OCI-LY1 (cell line): ENCODE measurements at regions not wholly inside any gene's neighbourhood (a gene's known extent, or its start where the extent isn't known, plus 50 kb on each side); places are given as distances from the start of the nearest gene placed in this dataset.

ENCODE experiments used
- H2AFZ ChIP-seq: fragments of 200-600 bp; sonication (generic), shearing (Covaris generic); 2 replicates; pipeline ENCODE4 v1.6.0; 2014; ENCODE audit warnings: antibody characterized with exemption, mild to moderate bottlenecking, low read length
- H3F3A ChIP-seq: fragments of 200-600 bp; sonication (generic), shearing (Covaris generic); 2 replicates; pipeline ENCODE4 v1.6.0; 2014; ENCODE audit warnings: mild to moderate bottlenecking, antibody characterized with exemption, low read length, moderate library complexity; ENCODE audit not compliant: insufficient read depth
- H3K27ac ChIP-seq: fragments of 200-600 bp; sonication (generic); 2 replicates; pipeline ENCODE4 v1.5.1; 2014; ENCODE audit warnings: low read length, mixed run types, mild to moderate bottlenecking, low read depth; ENCODE audit not compliant: poor library complexity, severe bottlenecking
- H3K27me3 ChIP-seq: fragments of 200-600 bp; sonication (generic); 2 replicates; pipeline ENCODE4 v1.6.0; 2014; ENCODE audit warnings: antibody characterized with exemption, mild to moderate bottlenecking, low read length, moderate library complexity; ENCODE audit not compliant: insufficient read depth
- H3K36me3 ChIP-seq: fragments of 200-600 bp; sonication (generic); 2 replicates; pipeline ENCODE4 v1.6.1; 2014; ENCODE audit warnings: mild to moderate bottlenecking, antibody characterized with exemption, low read length, moderate library complexity, mixed read lengths; ENCODE audit not compliant: insufficient read depth
- H3K4me1 ChIP-seq: fragments of 200-600 bp; sonication (generic); 2 replicates; pipeline ENCODE4 v1.5.1; 2014; ENCODE audit warnings: mild to moderate bottlenecking, low read length, moderate library complexity; ENCODE audit not compliant: insufficient read depth, severe bottlenecking
- H3K4me2 ChIP-seq: fragments of 200-600 bp; sonication (generic), shearing (Covaris generic); 2 replicates; pipeline ENCODE4 v1.6.1; 2014; ENCODE audit warnings: low read length
- H3K4me3 ChIP-seq: fragments of 200-600 bp; sonication (generic); 2 replicates; pipeline ENCODE4 v1.5.1; 2014; ENCODE audit warnings: low read length, low read depth, mild to moderate bottlenecking, mixed read lengths; ENCODE audit not compliant: poor library complexity, severe bottlenecking
- H3K79me2 ChIP-seq: fragments of 200-600 bp; shearing (Covaris generic); 2 replicates; pipeline ENCODE4 v1.6.1; 2016; ENCODE audit warnings: mixed run types, low read length, mixed read lengths; ENCODE audit not compliant: insufficient read depth
- H3K9ac ChIP-seq: fragments of 200-600 bp; sonication (generic), shearing (Covaris generic); 2 replicates; pipeline ENCODE4 v1.6.1; 2014; ENCODE audit warnings: mild to moderate bottlenecking, low read length, mixed read lengths
- H3K9me2 ChIP-seq: fragments of 200-600 bp; sonication (generic), shearing (Covaris generic); 2 replicates; pipeline ENCODE4 v1.6.1; 2014; ENCODE audit warnings: low read depth, mild to moderate bottlenecking, low read length, mixed read lengths
- H3K9me3 ChIP-seq: fragments of 200-600 bp; shearing (Covaris generic); 2 replicates; pipeline ENCODE4 v1.6.1; 2014; ENCODE audit warnings: low read length, mixed read lengths
- H4K20me1 ChIP-seq: fragments of 200-600 bp; sonication (generic), shearing (Covaris generic); 2 replicates; pipeline ENCODE4 v1.6.0; 2016; ENCODE audit warnings: mild to moderate bottlenecking, low read length; ENCODE audit not compliant: insufficient read depth
- EZH2 ChIP-seq: fragments of 200-600 bp; sonication (generic), shearing (Covaris generic); IDR thresholded peaks from 2 replicates; pipeline ENCODE4 v1.8.0; 2017; ENCODE audit warnings: borderline replicate concordance, mixed run types, mild to moderate bottlenecking, antibody characterized with exemption, low read length, moderate library complexity, mixed read lengths
- TF ChIP-seq, protein P1 (sequence below): fragments of 200-600 bp; sonication (generic), shearing (Covaris generic); IDR thresholded peaks from 2 replicates; pipeline ENCODE4 v1.5.1; 2017; ENCODE audit warnings: mild to moderate bottlenecking, antibody characterized with exemption, low read length, moderate library complexity, mixed read lengths

DNA sequence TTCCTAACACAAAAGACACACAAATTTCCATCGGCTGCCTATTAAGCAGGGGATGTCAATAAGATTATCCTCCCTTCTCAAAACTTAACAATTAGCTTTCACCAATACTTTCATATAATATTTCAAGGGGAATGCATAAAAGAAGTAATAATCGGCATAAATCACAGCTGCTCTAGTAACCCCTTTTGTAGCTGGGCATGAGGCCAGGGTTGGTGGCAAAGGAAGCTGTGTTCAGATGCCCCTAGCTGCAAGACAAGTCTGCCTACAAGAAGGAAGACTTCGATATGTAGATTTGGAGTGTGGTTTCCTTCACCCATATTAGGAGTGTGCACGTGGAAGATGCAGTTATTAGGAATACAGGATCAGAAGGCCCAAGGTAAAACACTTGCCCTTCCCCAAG, 156.9 kb upstream of the SSTR4 start:
- Histone ChIP-seq H3K9ac (no peak overlapping the region), H3K9me3 (no peaks in the 10 kb centered on the region), H3K4me3 (no peak overlapping the region), H3K27me3 (no peaks in the 10 kb centered on the region), H3F3A (no peaks in the 10 kb centered on the region), H2AFZ (no peak overlapping the region), H3K36me3 (no peaks in the 10 kb centered on the region), H3K79me2 (no peaks in the 10 kb centered on the region), H3K4me2 (no peak overlapping the region), H3K9me2 (no peaks in the 10 kb centered on the region), H3K27ac (no peak overlapping the region), H3K4me1 (no peaks in the 10 kb centered on the region), H4K20me1 (no peaks in the 10 kb centered on the region)
- TF ChIP-seq, protein P1, sequence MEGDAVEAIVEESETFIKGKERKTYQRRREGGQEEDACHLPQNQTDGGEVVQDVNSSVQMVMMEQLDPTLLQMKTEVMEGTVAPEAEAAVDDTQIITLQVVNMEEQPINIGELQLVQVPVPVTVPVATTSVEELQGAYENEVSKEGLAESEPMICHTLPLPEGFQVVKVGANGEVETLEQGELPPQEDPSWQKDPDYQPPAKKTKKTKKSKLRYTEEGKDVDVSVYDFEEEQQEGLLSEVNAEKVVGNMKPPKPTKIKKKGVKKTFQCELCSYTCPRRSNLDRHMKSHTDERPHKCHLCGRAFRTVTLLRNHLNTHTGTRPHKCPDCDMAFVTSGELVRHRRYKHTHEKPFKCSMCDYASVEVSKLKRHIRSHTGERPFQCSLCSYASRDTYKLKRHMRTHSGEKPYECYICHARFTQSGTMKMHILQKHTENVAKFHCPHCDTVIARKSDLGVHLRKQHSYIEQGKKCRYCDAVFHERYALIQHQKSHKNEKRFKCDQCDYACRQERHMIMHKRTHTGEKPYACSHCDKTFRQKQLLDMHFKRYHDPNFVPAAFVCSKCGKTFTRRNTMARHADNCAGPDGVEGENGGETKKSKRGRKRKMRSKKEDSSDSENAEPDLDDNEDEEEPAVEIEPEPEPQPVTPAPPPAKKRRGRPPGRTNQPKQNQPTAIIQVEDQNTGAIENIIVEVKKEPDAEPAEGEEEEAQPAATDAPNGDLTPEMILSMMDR, result no peak
- no peak for TF ChIP-seq EZH2

DNA sequence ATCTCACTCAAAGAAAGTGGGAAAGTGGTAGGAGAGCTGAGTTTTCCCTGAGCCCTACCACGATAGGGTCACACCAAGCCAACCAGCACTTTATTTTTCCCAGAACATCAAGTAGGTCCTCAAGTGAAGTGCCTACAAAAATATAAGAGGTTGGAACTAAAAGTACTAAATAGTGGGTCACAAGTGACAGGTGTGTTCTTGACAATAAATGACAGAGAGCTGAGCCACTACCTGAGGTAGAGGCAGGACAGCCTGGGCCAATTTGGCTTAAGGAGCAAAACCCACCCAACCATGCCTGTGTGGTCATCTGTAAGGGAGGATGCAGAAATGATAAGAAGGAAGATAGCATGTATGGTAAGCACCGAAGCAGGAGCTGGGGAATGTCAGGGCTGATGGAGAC, 154.8 kb upstream of the SSTR4 start:
- Histone ChIP-seq H3K27ac (no peak overlapping the region), H3K79me2 (no peaks in the 10 kb centered on the region), H2AFZ (no peak overlapping the region), H4K20me1 (no peaks in the 10 kb centered on the region), H3K27me3 (no peaks in the 10 kb centered on the region), H3K9ac (no peak overlapping the region), H3F3A (no peaks in the 10 kb centered on the region), H3K36me3 (no peaks in the 10 kb centered on the region), H3K9me3 (no peaks in the 10 kb centered on the region), H3K4me3 (no peak overlapping the region), H3K9me2 (no peaks in the 10 kb centered on the region), H3K4me2 (no peak overlapping the region), H3K4me1 (no peaks in the 10 kb centered on the region)
- TF ChIP-seq, protein P1, result no peak

DNA sequence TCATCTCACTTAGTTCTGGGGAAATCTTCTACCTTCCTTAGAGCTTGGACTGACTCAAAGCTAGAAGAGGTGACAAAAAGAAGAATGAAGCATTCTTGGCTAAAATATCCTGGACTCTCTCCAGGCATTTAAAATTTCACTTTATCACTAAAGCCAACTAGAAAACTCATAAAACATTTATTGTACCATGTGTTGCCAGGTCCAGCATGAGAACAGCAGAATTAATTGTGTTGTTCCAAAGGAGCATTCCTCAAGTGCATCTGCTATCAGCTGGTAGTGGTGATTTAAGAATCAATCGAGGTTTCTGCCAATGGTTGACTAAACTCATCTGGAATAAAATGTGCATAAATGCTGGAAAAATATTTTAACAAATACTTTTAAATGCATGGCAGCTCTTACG, 147.3 kb upstream of the SSTR4 start:
- Histone ChIP-seq H3K9me2 (no peaks in the 10 kb centered on the region), H3K27me3 (no peaks in the 10 kb centered on the region), H3K79me2 (no peaks in the 10 kb centered on the region), H3K36me3 (no peaks in the 10 kb centered on the region), H3K9ac (no peak overlapping the region), H3K4me2 (no peak overlapping the region), H3K9me3 (no peaks in the 10 kb centered on the region), H3K4me1 (no peaks in the 10 kb centered on the region), H3K4me3 (no peak overlapping the region), H2AFZ (no peak overlapping the region), H4K20me1 (no peaks in the 10 kb centered on the region), H3K27ac (no peak overlapping the region), H3F3A (no peaks in the 10 kb centered on the region)
- TF ChIP-seq, protein P1, result no peak
- TF ChIP-seq EZH2, result no peak
